ENCODE measurements at regions not wholly inside any gene's neighbourhood (a gene's known extent, or its start where the extent isn't known, plus 50 kb on each side); places are given as distances from the start of the nearest gene placed in this dataset.

GRCh38 chrY:21073079-21073478 is 317.2 kb downstream of the RPS4Y2 start:
- Mint-ChIP-seq H3K9me3 (no peaks in the 10 kb centered on the region), H3K36me3 (ENCODE audit: low read depth) (no peaks in the 10 kb centered on the region), H3K4me1 (peaks cover 23% of the 10 kb centered on the region), H3K27ac (no peak overlapping the region), H3K4me3 (no peak overlapping the region), H3K27me3 (no peaks in the 10 kb centered on the region)
- no peak for DNase-seq
- POLR2A ChIA-PET: no interaction called here
- CTCF ChIA-PET: no interaction called here

GRCh38 chrY:21073641-21074260 is 317.8 kb downstream of the RPS4Y2 start:
- no peak overlapping the region for H3K4me3 Mint-ChIP-seq
- no peak for DNase-seq
- ChIA-PET CTCF (no interaction called here), POLR2A (no interaction called here)
- H3K27ac Mint-ChIP-seq: no peak overlapping the region
- no peaks in the 10 kb centered on the region for H3K9me3 Mint-ChIP-seq
- H3K27me3 Mint-ChIP-seq: no peaks in the 10 kb centered on the region
- peaks cover 23% of the 10 kb centered on the region for H3K4me1 Mint-ChIP-seq
- no peaks in the 10 kb centered on the region for H3K36me3 Mint-ChIP-seq (ENCODE audit: low read depth)

GRCh38 chrY:21075658-21076057 is 319.8 kb downstream of the RPS4Y2 start:
- Mint-ChIP-seq H3K4me1 (peaks cover 23% of the 10 kb centered on the region), H3K4me3 (no peak overlapping the region), H3K27ac (no peak overlapping the region), H3K27me3 (no peaks in the 10 kb centered on the region), H3K9me3 (no peaks in the 10 kb centered on the region), H3K36me3 (ENCODE audit: low read depth) (no peaks in the 10 kb centered on the region)
- ChIA-PET POLR2A (no interaction called here), CTCF (no interaction called here)
- no peak for DNase-seq

- DNase-seq: no peak
- H3K9me3 Mint-ChIP-seq: peaks cover 6% of the 10 kb centered on the region
- no peak overlapping the region for H3K4me3 Mint-ChIP-seq
- ChIA-PET CTCF (no interaction called here), POLR2A (no interaction called here)
- no peaks in the 10 kb centered on the region for H3K36me3 Mint-ChIP-seq (ENCODE audit: low read depth)
- H3K4me1 Mint-ChIP-seq: peaks cover 17% of the 10 kb centered on the region
- no peaks in the 10 kb centered on the region for H3K27me3 Mint-ChIP-seq
- no peak overlapping the region for H3K27ac Mint-ChIP-seq
Observed at GRCh38 chrY:21079670-21080069, 323.8 kb downstream of the RPS4Y2 start.

GRCh38 chrY:21081640-21082611 is 326.0 kb downstream of the RPS4Y2 start:
- H3K4me3 Mint-ChIP-seq: no peak overlapping the region
- peaks cover 7% of the 10 kb centered on the region for H3K4me1 Mint-ChIP-seq
- DNase-seq: no peak
- ChIA-PET CTCF (no interaction called here), POLR2A (no interaction called here)
- no peaks in the 10 kb centered on the region for H3K27me3 Mint-ChIP-seq
- peaks cover 5% of the 10 kb centered on the region for H3K36me3 Mint-ChIP-seq (ENCODE audit: low read depth)
- no peak overlapping the region for H3K27ac Mint-ChIP-seq
- H3K9me3 Mint-ChIP-seq: peaks cover 13% of the 10 kb centered on the region

GRCh38 chrY:21082639-21083038 is 326.7 kb downstream of the RPS4Y2 start:
- CTCF ChIA-PET: no interaction called here
- DNase-seq: no peak
- peaks cover 3% of the 10 kb centered on the region for H3K4me1 Mint-ChIP-seq
- H3K9me3 Mint-ChIP-seq: peaks cover 19% of the 10 kb centered on the region
- H3K27me3 Mint-ChIP-seq: no peaks in the 10 kb centered on the region
- H3K4me3 Mint-ChIP-seq: no peak overlapping the region
- no peak overlapping the region for H3K27ac Mint-ChIP-seq
- peaks cover 7% of the 10 kb centered on the region for H3K36me3 Mint-ChIP-seq (ENCODE audit: low read depth)
- POLR2A ChIA-PET: no interaction called here

- no peaks in the 10 kb centered on the region for H3K27me3 Mint-ChIP-seq
- DNase-seq: no peak
- peaks cover 6% of the 10 kb centered on the region for H3K36me3 Mint-ChIP-seq (ENCODE audit: low read depth)
- ChIA-PET POLR2A (no interaction called here), CTCF (no interaction called here)
- H3K4me1 Mint-ChIP-seq: peaks cover 10% of the 10 kb centered on the region
- no peak overlapping the region for H3K4me3 Mint-ChIP-seq
- H3K27ac Mint-ChIP-seq: no peak overlapping the region
- peaks cover 17% of the 10 kb centered on the region for H3K9me3 Mint-ChIP-seq
Observed at GRCh38 chrY:21091909-21092308, 336.0 kb downstream of the RPS4Y2 start.

GRCh38 chrY:21102507-21102906 is 346.6 kb downstream of the RPS4Y2 start:
- H3K36me3 Mint-ChIP-seq (ENCODE audit: low read depth): peaks cover 9% of the 10 kb centered on the region
- peaks cover 2% of the 10 kb centered on the region for H3K9me3 Mint-ChIP-seq

GRCh38 chrY:21103885-21104284 is 348.0 kb downstream of the RPS4Y2 start:
- ChIA-PET CTCF (no interaction called here), POLR2A (interaction anchor here (0.6 kb wide), 1 partner anchor 39 kb away, joined by 6 read pairs; no protein-coding TSS in a partner anchor)
- Mint-ChIP-seq H3K4me3 (no peak overlapping the region), H3K27ac (no peak overlapping the region), H3K9me3 (no peaks in the 10 kb centered on the region), H3K27me3 (no peaks in the 10 kb centered on the region), H3K4me1 (peaks cover 40% of the 10 kb centered on the region), H3K36me3 (ENCODE audit: low read depth) (peaks cover 9% of the 10 kb centered on the region)
- no peak for DNase-seq

More at GRCh38 chrY:21102507-21102906, 346.6 kb downstream of the RPS4Y2 start:
- Mint-ChIP-seq H3K27me3 (no peaks in the 10 kb centered on the region), H3K4me1 (peaks cover 40% of the 10 kb centered on the region), H3K27ac (peak overlapping the region; percentile 9), H3K4me3 (no peak overlapping the region)
- POLR2A ChIA-PET: no interaction called here
- DNase-seq: no peak
- CTCF ChIA-PET: no interaction called here

GRCh38 chrY:21105529-21105928 is 349.6 kb downstream of the RPS4Y2 start:
- no peak overlapping the region for H3K27ac Mint-ChIP-seq
- DNase-seq: no peak
- peaks cover 40% of the 10 kb centered on the region for H3K4me1 Mint-ChIP-seq
- no peak overlapping the region for H3K4me3 Mint-ChIP-seq
- H3K36me3 Mint-ChIP-seq (ENCODE audit: low read depth): peaks cover 9% of the 10 kb centered on the region
- no peaks in the 10 kb centered on the region for H3K27me3 Mint-ChIP-seq
- H3K9me3 Mint-ChIP-seq: no peaks in the 10 kb centered on the region
- CTCF ChIA-PET: no interaction called here
- POLR2A ChIA-PET: no interaction called here

- H3K36me3 Mint-ChIP-seq (ENCODE audit: low read depth): peaks cover 4% of the 10 kb centered on the region
- peaks cover 5% of the 10 kb centered on the region for H3K4me1 Mint-ChIP-seq
- ChIA-PET POLR2A (no interaction called here), CTCF (no interaction called here)
- DNase-seq: no peak
- H3K27ac Mint-ChIP-seq: no peak overlapping the region
- peaks cover 5% of the 10 kb centered on the region for H3K9me3 Mint-ChIP-seq
- H3K4me3 Mint-ChIP-seq: no peak overlapping the region
- H3K27me3 Mint-ChIP-seq: no peaks in the 10 kb centered on the region
Observed at GRCh38 chrY:21111313-21111712, 355.4 kb downstream of the RPS4Y2 start.

- no peak overlapping the region for H3K27ac Mint-ChIP-seq
- H3K4me1 Mint-ChIP-seq: no peaks in the 10 kb centered on the region
- POLR2A ChIA-PET: no interaction called here
Observed at GRCh38 chrY:21121065-21121464, 365.2 kb downstream of the RPS4Y2 start.

GRCh38 chrY:21135591-21135990 is 375.5 kb upstream of the RBMY1B start:
- CTCF ChIA-PET: no interaction called here
- no peak for DNase-seq

More at GRCh38 chrY:21121065-21121464, 365.2 kb downstream of the RPS4Y2 start:
- H3K4me3 Mint-ChIP-seq: no peak overlapping the region
- no peaks in the 10 kb centered on the region for H3K36me3 Mint-ChIP-seq (ENCODE audit: low read depth)
- CTCF ChIA-PET: no interaction called here
- H3K27me3 Mint-ChIP-seq: no peaks in the 10 kb centered on the region
- H3K9me3 Mint-ChIP-seq: peaks cover 2% of the 10 kb centered on the region
- no peak for DNase-seq

More at GRCh38 chrY:21135591-21135990, 375.5 kb upstream of the RBMY1B start:
- POLR2A ChIA-PET: no interaction called here
- H3K27me3 Mint-ChIP-seq: no peaks in the 10 kb centered on the region
- peaks cover 5% of the 10 kb centered on the region for H3K36me3 Mint-ChIP-seq (ENCODE audit: low read depth)
- no peaks in the 10 kb centered on the region for H3K9me3 Mint-ChIP-seq
- H3K4me3 Mint-ChIP-seq: no peak overlapping the region
- H3K27ac Mint-ChIP-seq: peak overlapping the region; percentile 9
- H3K4me1 Mint-ChIP-seq: peaks cover 40% of the 10 kb centered on the region

Measured in activated CD4-positive, alpha-beta T cell treated with anti-CD3 and anti-CD28 coated beads, Interleukin-2, amount 10 ng/mL, durations not matched to agents 7 days and 5 days (primary cell).